ENCODE measurements at regions not wholly inside any gene's neighbourhood (a gene's known extent, or its start where the extent isn't known, plus 50 kb on each side); places are given as distances from the start of the nearest gene placed in this dataset.

GRCh38 chr10:3016016-3016415, 51.3 kb upstream of the PFKP start:
- no peak for DNase-seq (ENCODE audit: low spot score)

- DNase-seq (ENCODE audit: low spot score) = no peak
These were observed 52.4 kb upstream of the PFKP start for GRCh38 chr10:3014968-3015367.

GRCh38 chr10:3012223-3012622, 55.1 kb upstream of the PFKP start:
- no peak for DNase-seq (ENCODE audit: low spot score)

GRCh38 chr10:3010816-3011460, 56.4 kb upstream of the PFKP start:
- no peak for DNase-seq (ENCODE audit: low spot score)

GRCh38 chr10:3010334-3010733, 57.0 kb upstream of the PFKP start:
- no peak for DNase-seq (ENCODE audit: low spot score)

GRCh38 chr10:3009341-3009740, 58.0 kb upstream of the PFKP start:
- DNase-seq (ENCODE audit: low spot score) = no peak

- DNase-seq (ENCODE audit: low spot score) = no peak
These were observed 58.7 kb upstream of the PFKP start for GRCh38 chr10:3008518-3009195.

GRCh38 chr10:3006607-3007006, 60.7 kb upstream of the PFKP start:
- no peak for DNase-seq (ENCODE audit: low spot score)

- DNase-seq (ENCODE audit: low spot score) = no peak
These were observed 61.3 kb upstream of the PFKP start for GRCh38 chr10:3006093-3006492.

GRCh38 chr10:3002304-3002703, 65.0 kb upstream of the PFKP start:
- DNase-seq (ENCODE audit: low spot score) = no peak

GRCh38 chr10:3000048-3000447, 67.3 kb upstream of the PFKP start:
- DNase-seq (ENCODE audit: low spot score) = no peak

GRCh38 chr10:2994221-2994961, 73.0 kb upstream of the PFKP start:
- no peak for DNase-seq (ENCODE audit: low spot score)

- no peak for DNase-seq (ENCODE audit: low spot score)
These were observed 73.7 kb upstream of the PFKP start for GRCh38 chr10:2993636-2994035.

- DNase-seq (ENCODE audit: low spot score) = no peak
These were observed 74.7 kb upstream of the PFKP start for GRCh38 chr10:2992401-2993198.

GRCh38 chr10:2990764-2991163, 76.6 kb upstream of the PFKP start:
- no peak for DNase-seq (ENCODE audit: low spot score)

GRCh38 chr10:2989292-2989947, 77.9 kb upstream of the PFKP start:
- DNase-seq (ENCODE audit: low spot score) = no peak

- DNase-seq (ENCODE audit: low spot score) = no peak
These were observed 80.1 kb upstream of the PFKP start for GRCh38 chr10:2987185-2987768.

- DNase-seq (ENCODE audit: low spot score) = no peak
These were observed 81.0 kb upstream of the PFKP start for GRCh38 chr10:2986391-2986801.

GRCh38 chr10:2985729-2986232, 81.6 kb upstream of the PFKP start:
- DNase-seq (ENCODE audit: low spot score) = no peak

GRCh38 chr10:2984682-2985081, 82.7 kb upstream of the PFKP start:
- no peak for DNase-seq (ENCODE audit: low spot score)

- DNase-seq (ENCODE audit: low spot score) = no peak
These were observed 85.2 kb upstream of the PFKP start for GRCh38 chr10:2982146-2982545.

All from globus pallidus (tissue), 1 donor.